Prostate gland (tissue), 2 donors: ENCODE measurements at regions not wholly inside any gene's neighbourhood (a gene's known extent, or its start where the extent isn't known, plus 50 kb on each side); places are given as distances from the start of the nearest gene placed in this dataset.

ENCODE experiments used
- DNase-seq: peaks from one replicate; pipeline ENCODE4 v3.0.0-alpha.2; 2019; ENCODE audit warnings: low spot score
- H3K27ac ChIP-seq, 2 donors: fragments of 200-600 bp; sonication (generic); 2 replicates each; pipeline ENCODE4 v1.5.1; 2017 to 2019
- H3K27me3 ChIP-seq: fragments of 200-600 bp; sonication (generic); replicated peaks from 2 replicates; pipeline ENCODE4 v1.5.1; 2019; ENCODE audit not compliant: insufficient read depth
- H3K36me3 ChIP-seq, 2 donors: fragments of 200-600 bp; sonication (generic); 1 replicate in 1 of 2; 2 replicates in 1 of 2; pipeline versions ENCODE4 v1.5.1 to v1.8.1; 2017 to 2019
- H3K4me1 ChIP-seq: fragments of 200-600 bp; sonication (generic); replicated peaks from 2 replicates; pipeline ENCODE4 v1.5.1; 2019
- H3K4me3 ChIP-seq, 2 donors: fragments of 200-600 bp; sonication (generic); 2 replicates each; pipeline ENCODE4 v1.5.1; 2017 to 2019
- H3K9me3 ChIP-seq: fragments of 200-600 bp; sonication (generic); 2 replicates; pipeline ENCODE4 v1.5.1; 2017
- CTCF ChIP-seq, 4 experiments: fragments of 200-600 bp in 2 of 4; fragments of 450-650 bp in 2 of 4; sonication (generic) in 2 of 4; IDR thresholded peaks; 1 replicate in 3 of 4; 2 replicates in 1 of 4; pipeline ENCODE4 v1.5.1; 2016 to 2019; ENCODE audit warnings: antibody characterized with exemption in 4 of 4, mild to moderate bottlenecking in 2 of 4, moderate library complexity in 2 of 4
- POLR2A ChIP-seq: fragments of 450-650 bp; IDR thresholded peaks from one replicate; pipeline ENCODE4 v1.6.1; 2016; ENCODE audit warnings: antibody characterized with exemption, mild to moderate bottlenecking
- POLR2AphosphoS5 ChIP-seq: sonication (generic); formaldehyde crosslinking; IDR thresholded peaks from one replicate; pipeline ENCODE4 v1.6.1; 2017; ENCODE audit warnings: antibody characterized with exemption
- WGBS: methylation state at CpG from one replicate; pipeline ENCODE4 v1.1.5; 2018; 5-methylcytosine and 5-hydroxymethylcytosine counted together
- intact Hi-C: fragments of 100-400 bp; cut with DNase I; formaldehyde crosslinking; loops from one replicate; pipeline ENCODE4 v1.14.2; 2022

- 41% methylated on average over 6 of the region's 6 CpGs for WGBS
- peak; percentile 63 for DNase-seq
- Histone ChIP-seq H3K9me3 (no peaks in the 10 kb centered on the region), H3K27me3 (no peaks in the 10 kb centered on the region), H3K4me3 (no peak overlapping the region), H3K36me3 (no peaks in the 10 kb centered on the region), H3K4me1 (no peaks in the 10 kb centered on the region), H3K27ac (no peak overlapping the region)
- intact Hi-C loops = no loop called here
- TF ChIP-seq POLR2AphosphoS5 (no peak), POLR2A (no peak), CTCF (IDR thresholded peaks at IDR 0.05) (no peak)
These were observed 163.0 kb upstream of the FRMD6 start for GRCh38 chr14:51488569-51489220.

- intact Hi-C loops = no loop called here
- Histone ChIP-seq H3K27ac (peak overlapping the region in 1 of 2 donors; percentile 15), H3K36me3 (no peaks in the 10 kb centered on the region), H3K4me3 (no peak overlapping the region), H3K9me3 (no peaks in the 10 kb centered on the region), H3K4me1 (no peaks in the 10 kb centered on the region), H3K27me3 (no peaks in the 10 kb centered on the region)
- DNase-seq = no peak
- WGBS = 17% methylated on average over 3 of the region's 3 CpGs
- TF ChIP-seq POLR2A (no peak), CTCF (IDR thresholded peaks at IDR 0.05) (no peak), POLR2AphosphoS5 (no peak)
These were observed 161.5 kb upstream of the FRMD6 start for GRCh38 chr14:51490205-51490604.

GRCh38 chr14:51491036-51491545 lies 160.6 kb upstream of the FRMD6 start:
- H3K4me1 ChIP-seq = no peaks in the 10 kb centered on the region
- no peak for DNase-seq
- intact Hi-C loops = no loop called here
- 70% methylated on average over 3 of the region's 3 CpGs for WGBS
- peak overlapping the region in 1 of 2 donors; percentile 15 for H3K27ac ChIP-seq
- no peaks in the 10 kb centered on the region for H3K36me3 ChIP-seq
- H3K9me3 ChIP-seq = no peaks in the 10 kb centered on the region
- H3K4me3 ChIP-seq = no peak overlapping the region
- TF ChIP-seq POLR2AphosphoS5 (no peak), POLR2A (no peak), CTCF (IDR thresholded peaks at IDR 0.05) (no peak)
- H3K27me3 ChIP-seq = no peaks in the 10 kb centered on the region

- no peak overlapping the region for H3K27ac ChIP-seq
- H3K4me1 ChIP-seq = no peaks in the 10 kb centered on the region
- WGBS = 59% methylated on average over 3 of the region's 3 CpGs
- no peak for DNase-seq
- no peak overlapping the region for H3K4me3 ChIP-seq
- TF ChIP-seq POLR2A (no peak), CTCF (IDR thresholded peaks at IDR 0.05) (no peak), POLR2AphosphoS5 (no peak)
- intact Hi-C loops = no loop called here
- no peaks in the 10 kb centered on the region for H3K27me3 ChIP-seq
- no peaks in the 10 kb centered on the region for H3K36me3 ChIP-seq
- no peaks in the 10 kb centered on the region for H3K9me3 ChIP-seq
These were observed 159.9 kb upstream of the FRMD6 start for GRCh38 chr14:51491776-51492175.

GRCh38 chr14:51495319-51495718 lies 156.4 kb upstream of the FRMD6 start:
- H3K4me3 ChIP-seq = no peak overlapping the region
- DNase-seq = no peak
- intact Hi-C loops = loop anchor here (5.0 kb wide), 1 partner anchor 208 kb away; no protein-coding TSS in a partner anchor
- H3K27me3 ChIP-seq = no peaks in the 10 kb centered on the region
- no peak for TF ChIP-seq CTCF (IDR thresholded peaks at IDR 0.05)
- TF ChIP-seq POLR2AphosphoS5 = no peak
- no peak for TF ChIP-seq POLR2A
- no peak overlapping the region for H3K27ac ChIP-seq
- H3K4me1 ChIP-seq = no peaks in the 10 kb centered on the region
- WGBS = 85% methylated on average over 2 of the region's 2 CpGs
- H3K36me3 ChIP-seq = no peaks in the 10 kb centered on the region
- H3K9me3 ChIP-seq = no peaks in the 10 kb centered on the region
